ENCODE measurements at regions not wholly inside any gene's neighbourhood (a gene's known extent, or its start where the extent isn't known, plus 50 kb on each side); places are given as distances from the start of the nearest gene placed in this dataset.

DNA sequence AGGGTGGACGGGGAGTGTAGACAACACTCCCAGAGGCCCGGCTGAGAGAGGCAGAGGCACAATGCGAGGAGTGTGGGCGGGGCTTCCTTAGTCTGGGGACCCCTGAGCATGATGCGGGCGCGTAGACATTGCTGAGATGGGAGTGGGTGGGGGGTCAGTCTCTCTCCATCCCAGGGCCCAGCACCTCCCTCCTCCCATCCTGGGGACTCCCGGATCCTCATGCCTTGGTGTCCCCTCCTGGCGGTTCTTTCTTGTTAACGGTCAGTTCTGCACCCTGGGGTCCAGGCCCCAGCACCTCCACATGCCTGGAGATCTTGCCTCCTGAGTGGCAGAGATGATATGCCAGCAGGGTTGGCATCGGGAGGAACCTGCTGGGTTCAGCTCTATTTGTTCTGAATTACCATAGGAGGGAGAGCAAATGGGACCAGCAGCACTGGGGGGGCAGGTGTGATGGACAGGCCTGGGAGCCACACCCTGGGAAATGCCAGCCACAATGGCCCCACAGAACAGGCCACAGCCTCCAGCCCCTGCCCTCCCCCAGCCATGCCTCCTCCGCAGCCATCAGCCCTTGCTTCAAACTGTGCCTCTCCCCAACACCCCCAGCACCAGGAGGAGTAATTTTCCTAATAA is 55.7 kb downstream of the RTL6 start:
- no peak for DNase-seq (ENCODE audit: low read depth)

DNA sequence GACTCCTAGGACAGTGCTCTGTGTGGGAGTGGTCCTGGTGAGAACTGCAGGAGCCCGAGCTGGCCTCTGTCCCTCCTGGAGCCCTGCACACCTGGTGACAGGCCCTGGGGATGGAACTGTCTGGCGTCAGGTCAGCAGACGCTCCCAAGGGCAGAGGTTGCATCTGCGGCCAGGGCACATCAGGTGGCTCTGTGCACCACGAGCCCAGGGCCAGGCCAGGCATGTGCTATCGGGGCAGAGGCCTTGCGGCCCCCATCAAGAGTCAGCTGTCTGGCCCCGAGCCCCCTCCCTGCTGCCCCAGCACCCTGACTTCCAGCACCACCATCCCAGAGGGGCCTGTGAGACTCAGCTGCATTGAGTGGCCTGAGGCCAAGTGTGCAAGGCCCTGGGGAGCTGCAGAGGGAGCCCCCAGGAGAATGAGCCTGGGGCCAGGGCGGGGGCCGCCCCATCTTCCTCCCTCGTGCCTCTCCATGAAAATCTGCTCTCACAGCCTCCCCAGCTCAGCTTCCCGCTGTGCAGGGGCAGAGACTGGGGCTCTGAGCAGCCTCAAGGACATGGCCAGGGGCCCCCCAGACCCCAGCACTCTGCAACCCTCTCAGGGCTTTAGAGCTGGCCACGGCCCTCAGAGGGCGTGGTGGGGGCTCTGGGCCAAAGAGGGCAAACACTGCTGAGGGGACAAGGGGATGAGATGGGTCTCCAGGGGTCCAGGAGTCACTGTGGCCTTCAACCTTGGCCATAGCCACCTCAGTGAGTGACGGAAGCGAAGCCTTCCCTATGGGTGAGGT is 56.4 kb downstream of the RTL6 start:
- no peak for DNase-seq (ENCODE audit: low read depth)

DNA sequence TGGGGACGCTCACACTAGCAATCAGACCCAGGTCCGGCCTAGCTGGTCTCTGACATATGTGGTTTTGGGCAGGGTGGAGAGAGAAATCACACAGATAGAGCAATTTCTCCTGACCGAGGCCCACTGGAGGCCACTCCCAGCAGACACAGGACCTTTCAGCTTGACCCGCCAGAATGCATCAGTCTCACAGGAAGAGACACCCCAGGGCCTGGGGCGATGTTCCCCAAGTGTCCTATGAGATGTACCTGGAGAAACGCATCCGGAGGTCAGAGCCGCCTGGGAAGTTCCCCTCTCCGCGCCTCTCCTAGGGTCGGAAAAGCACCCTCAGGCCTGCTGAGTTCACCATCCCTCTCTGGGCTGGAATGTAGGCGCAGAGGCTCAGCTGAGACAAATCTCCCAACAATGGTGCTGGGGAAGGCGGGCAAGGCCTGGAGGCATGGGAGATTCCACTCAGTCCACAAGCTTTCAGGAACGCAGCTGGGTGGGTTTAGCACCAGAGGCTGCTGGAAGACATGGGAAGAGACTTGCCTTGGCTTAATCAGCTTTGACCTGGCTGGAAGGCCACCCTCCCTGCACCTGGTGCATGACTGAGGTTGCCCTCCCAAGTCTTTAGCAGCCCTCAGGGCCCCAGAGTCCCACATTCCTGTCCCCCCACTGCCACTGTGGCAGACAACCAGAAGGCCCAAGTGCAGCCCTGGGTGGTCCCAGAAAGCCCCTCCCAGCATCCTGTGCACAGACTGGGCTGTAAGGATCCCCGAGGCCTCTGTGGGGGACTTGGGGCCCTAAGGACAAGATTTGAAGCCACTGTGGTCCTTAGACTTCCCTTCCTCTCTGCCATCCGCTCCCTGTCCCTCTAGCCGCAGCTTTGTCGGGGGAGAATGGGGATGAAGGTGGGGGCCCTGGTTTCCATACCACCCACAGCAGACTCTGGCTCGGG is 57.5 kb downstream of the RTL6 start:
- DNase-seq (ENCODE audit: low read depth) = no peak

DNA sequence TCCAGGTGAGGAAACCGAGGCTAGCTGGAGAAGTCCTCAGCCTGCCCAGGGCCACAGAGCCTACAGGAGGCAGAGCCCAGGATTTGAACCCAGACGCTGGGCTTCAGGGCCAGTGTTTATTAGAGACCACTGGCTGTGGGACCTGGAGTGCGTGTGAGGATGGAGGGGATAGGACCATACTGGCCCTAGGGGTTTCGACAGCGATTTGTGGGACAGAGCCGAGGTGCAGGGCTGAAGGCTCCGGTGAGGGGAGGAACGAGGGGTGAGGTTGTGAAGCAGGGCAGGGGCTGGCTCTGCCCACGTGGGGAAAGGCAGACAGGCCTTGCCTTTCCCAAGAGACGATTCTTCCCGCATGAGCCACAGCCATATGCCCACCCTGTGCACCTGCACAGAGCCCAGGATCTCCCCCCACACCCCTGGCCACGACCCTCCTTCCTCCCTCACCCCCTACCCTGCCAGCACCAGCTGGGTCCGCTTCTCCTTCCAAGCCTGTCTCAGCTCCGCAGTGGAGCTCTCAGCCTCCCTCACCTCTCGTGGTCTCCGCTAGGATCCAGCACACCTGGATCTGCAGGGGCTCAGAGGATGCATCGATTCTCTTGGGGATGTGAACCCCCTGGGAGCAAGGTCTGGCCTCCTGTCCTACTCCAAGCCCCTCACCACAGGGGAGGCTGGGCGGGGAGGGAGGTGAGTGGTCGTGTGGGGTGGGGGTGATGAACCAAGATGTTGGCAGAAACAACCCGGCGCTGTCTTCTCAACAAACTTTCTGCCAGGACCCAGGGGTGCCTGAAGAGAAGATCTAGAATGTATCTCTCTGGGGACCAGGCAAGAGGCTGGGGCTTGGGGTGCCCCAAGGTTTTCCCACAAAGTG is 58.4 kb downstream of the RTL6 start:
- DNase-seq (ENCODE audit: low read depth) = no peak

DNA sequence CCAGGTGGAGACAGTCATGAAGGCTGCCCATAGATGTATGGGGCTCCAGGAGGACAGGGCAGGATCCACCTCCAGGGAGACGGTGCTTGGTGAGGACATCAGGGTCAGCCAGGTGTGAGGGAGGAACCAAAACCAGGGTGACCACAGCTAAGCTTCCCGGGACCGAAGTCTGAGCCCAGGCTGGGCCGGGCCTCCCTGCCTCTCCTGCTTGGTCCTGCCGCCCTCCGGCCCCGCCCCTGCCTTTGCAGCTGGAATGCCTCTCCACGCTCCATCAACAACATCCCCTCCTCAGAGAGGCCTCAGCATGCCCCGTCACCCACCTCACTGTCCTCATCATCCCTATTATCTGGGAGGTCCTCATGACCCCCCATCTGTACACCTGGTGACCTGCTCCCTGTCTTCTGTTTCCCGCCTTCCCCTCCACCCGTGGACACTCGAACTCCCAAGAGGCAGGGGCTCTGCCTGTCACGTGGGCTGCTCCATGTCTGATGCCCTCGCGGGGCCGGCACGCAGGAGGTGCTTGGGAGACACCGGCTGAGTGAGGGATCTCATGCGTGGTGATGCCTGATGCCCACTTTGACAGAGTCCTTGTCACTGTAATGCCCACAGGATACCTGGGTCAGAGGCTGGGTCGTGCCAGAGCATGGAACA is 59.4 kb downstream of the RTL6 start:
- DNase-seq (ENCODE audit: low read depth) = no peak

DNA sequence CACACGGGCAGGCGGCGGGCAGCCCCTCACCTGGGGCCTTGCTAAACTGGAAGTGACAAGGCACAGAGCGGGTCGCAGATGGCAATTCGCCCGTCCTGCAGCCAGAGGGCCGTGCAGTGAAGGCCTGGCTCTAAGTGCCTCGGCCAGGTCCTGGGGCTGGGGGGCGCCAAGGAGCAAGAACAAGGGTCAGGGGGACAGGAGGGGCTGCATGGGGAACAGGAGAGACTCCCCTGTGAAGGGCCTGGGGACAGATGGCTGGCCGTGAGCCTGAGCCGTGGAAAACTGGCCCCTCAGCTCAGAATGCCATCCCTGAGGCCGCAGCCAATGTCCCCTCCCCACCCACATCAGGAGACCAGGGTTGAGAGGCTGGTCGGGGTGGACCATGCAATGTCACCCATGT is 60.0 kb downstream of the RTL6 start:
- DNase-seq (ENCODE audit: low read depth) = no peak

- no peak for DNase-seq (ENCODE audit: low read depth)
Measured at GRCh38 chr22:44437216-44438055, 60.6 kb downstream of the RTL6 start.

- no peak for DNase-seq (ENCODE audit: low read depth)
Measured at GRCh38 chr22:44436736-44437135, 61.3 kb downstream of the RTL6 start.

GRCh38 chr22:44431256-44431655 is 66.8 kb downstream of the RTL6 start:
- no peak for DNase-seq (ENCODE audit: low read depth)

GRCh38 chr22:44430716-44431115 is 67.3 kb downstream of the RTL6 start:
- DNase-seq (ENCODE audit: low read depth) = no peak

GRCh38 chr22:44429941-44430587 is 68.0 kb downstream of the RTL6 start:
- no peak for DNase-seq (ENCODE audit: low read depth)

- DNase-seq (ENCODE audit: low read depth) = no peak
Measured at GRCh38 chr22:44428941-44429830, 68.8 kb downstream of the RTL6 start.

DNA sequence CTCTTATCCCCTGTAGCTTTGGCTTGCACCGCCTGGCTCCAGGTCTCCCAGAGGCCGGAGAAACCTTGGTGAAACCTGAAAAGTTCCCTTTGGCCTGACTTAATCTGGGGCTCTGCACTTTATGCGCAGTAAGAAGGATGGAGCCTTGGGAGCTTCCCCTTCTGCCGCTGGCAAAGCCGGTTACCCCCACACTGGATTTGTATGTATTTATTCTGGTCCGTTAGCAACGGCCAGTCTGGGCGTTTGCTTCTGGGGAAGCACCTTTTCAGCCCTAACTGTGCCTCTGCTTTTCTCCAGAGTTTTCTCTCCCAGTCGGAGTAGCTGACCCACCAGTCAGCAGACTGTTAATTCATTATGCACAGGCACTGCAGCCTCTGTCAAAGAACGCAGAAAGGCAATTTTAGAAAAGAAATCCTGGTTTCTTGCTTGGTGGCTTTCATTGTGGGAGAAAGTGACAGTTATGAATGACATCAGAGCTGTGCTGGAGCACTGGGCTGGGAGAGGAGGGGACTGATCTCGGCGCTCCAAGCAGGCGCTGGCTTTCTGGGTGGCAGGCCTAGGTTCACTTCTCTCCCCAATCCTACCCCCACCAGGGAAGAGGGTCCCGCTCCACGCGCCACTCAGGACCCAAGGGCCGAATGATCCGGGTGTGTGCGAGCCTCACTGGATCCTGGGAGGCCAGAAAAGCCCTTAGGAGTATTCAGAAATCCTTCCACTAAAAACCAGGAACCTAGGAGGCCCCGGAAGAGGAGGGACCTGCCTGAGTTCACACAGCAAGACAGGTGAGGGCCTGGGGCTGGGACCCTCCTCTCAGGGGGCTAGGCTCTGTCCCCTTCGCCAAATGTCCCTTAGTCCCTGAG is 70.2 kb downstream of the RTL6 start:
- no peak for DNase-seq (ENCODE audit: low read depth)

- no peak for DNase-seq (ENCODE audit: low read depth)
Measured at GRCh38 chr22:44426981-44427380, 71.1 kb downstream of the RTL6 start.

DNA sequence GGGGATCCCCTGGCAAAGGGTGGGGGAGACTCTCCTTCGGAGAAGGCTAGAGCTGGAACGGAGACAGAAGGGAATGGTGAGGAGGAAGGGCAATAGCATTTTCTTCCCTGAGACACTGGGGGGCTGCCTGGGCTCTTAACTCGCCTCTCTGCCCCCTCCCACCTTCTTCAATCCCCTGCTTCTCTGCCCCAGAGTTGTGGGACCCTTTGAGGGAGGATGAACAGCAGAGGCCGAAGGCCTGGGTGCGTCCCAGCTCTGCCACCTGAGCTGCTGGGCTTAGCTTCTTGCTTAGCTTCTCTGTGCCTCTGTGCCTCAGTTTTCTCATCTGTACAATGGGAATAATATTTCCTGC is 72.4 kb downstream of the RTL6 start:
- DNase-seq (ENCODE audit: low read depth) = no peak

DNA sequence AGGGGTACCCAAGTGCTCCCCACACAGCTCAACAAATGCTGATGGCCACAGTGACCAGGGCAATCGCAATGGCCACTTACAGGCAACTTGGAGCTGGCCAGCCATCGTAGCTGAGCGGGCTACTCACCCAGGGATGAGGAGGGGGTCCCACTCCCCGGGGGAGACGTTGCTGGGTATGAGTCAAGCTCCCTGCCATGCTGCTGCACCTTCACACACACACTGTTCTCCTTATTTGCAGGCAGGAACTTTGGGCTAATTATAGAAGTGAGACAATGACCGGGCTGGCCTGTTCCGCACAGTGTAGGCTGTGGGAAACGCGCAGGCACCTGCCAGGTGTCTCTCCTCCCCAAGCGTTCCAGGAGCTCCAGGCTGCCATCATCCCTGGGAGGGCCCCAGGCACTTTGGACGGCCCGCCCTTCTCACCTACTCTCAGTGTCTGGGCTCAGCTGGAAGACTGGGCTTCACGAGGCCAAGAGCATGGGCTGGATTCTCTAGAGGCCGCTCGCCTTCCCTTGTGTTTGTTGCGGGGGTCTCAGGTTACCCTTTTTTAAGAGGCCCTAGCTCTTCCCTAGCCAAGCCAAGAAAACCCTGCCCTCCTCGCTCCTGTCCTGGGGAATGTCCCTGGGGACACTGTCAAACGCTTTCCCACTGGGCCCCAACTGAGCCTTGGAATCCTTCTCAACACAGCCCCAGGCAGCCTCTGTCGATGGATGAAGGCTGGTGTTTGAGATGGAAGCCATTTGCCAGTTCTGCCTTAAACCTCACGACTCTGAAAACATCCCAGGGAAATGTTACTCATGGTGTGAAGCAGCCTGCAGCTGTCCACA is 73.0 kb downstream of the RTL6 start:
- no peak for DNase-seq (ENCODE audit: low read depth)

DNA sequence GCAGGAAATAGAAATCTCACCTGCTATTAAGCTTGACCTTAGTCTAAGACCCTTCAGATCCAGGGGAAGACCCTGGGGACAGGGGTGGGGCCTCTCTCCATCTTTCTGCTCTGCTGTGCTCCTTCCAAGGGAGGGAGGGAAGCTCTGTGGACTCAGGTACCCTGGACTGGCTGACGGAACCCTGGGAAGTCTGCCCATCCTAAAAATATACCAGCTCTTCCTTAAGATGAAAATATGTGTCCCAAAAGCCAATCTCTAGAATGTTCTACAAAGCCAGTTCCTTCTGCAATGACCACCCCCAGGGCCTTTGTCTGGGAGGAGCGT is 73.7 kb downstream of the RTL6 start:
- no peak for DNase-seq (ENCODE audit: low read depth)

Measured in fibroblast of gingiva (primary cell).